RWPE2 (cell line): ENCODE measurements at regions not wholly inside any gene's neighbourhood (a gene's known extent, or its start where the extent isn't known, plus 50 kb on each side); places are given as distances from the start of the nearest gene placed in this dataset.
A peak's percentile ranks its signal among the peaks of the same experiment; 100 is the strongest.

Experiments
- ATAC-seq: fragments of 200-7000 bp; cut with Tn5 transposase; 3 replicates; pipeline ENCODE4 v1.9.1; 2021; ENCODE audit warnings: low read depth
- DNase-seq: peaks from one replicate; pipeline ENCODE4 v3.0.0-alpha.2; 2020; ENCODE audit warnings: low spot score
- H3K27ac ChIP-seq: fragments of 450-650 bp; 2 replicates; pipeline ENCODE4 v1.5.1; 2017; ENCODE audit warnings: mild to moderate bottlenecking; ENCODE audit not compliant: poor library complexity, severe bottlenecking
- H3K27me3 ChIP-seq: fragments of 250-450 bp; sonication (Bioruptor Pico); 2 replicates; pipeline ENCODE4 v1.5.1; 2021; ENCODE audit warnings: mild to moderate bottlenecking, moderate library complexity; ENCODE audit not compliant: insufficient read depth, poor library complexity, severe bottlenecking
- H3K36me3 ChIP-seq: fragments of 250-450 bp; sonication (Bioruptor Pico); 2 replicates; pipeline ENCODE4 v1.5.1; 2020; ENCODE audit warnings: low read depth, mild to moderate bottlenecking, moderate library complexity
- H3K4me1 ChIP-seq: fragments of 250-450 bp; sonication (Bioruptor Pico); 2 replicates; pipeline ENCODE4 v1.5.1; 2021; ENCODE audit warnings: mild to moderate bottlenecking, moderate library complexity; ENCODE audit not compliant: insufficient read depth, poor library complexity, severe bottlenecking
- H3K4me3 ChIP-seq: fragments of 250-450 bp; sonication (Bioruptor Pico); 2 replicates; pipeline ENCODE4 v1.5.1; 2021; ENCODE audit warnings: mild to moderate bottlenecking, moderate library complexity; ENCODE audit not compliant: severe bottlenecking
- H3K9me3 ChIP-seq: fragments of 250-450 bp; sonication (Bioruptor Pico); 2 replicates; pipeline ENCODE4 v1.5.1; 2021; ENCODE audit warnings: mild to moderate bottlenecking, moderate library complexity; ENCODE audit not compliant: severe bottlenecking
- TF ChIP-seq, protein P1 (sequence below): fragments of 450-650 bp; IDR thresholded peaks from one replicate; pipeline ENCODE4 v1.5.1; 2017; ENCODE audit warnings: mild to moderate bottlenecking, moderate library complexity; ENCODE audit not compliant: poor library complexity, severe bottlenecking

DNA sequence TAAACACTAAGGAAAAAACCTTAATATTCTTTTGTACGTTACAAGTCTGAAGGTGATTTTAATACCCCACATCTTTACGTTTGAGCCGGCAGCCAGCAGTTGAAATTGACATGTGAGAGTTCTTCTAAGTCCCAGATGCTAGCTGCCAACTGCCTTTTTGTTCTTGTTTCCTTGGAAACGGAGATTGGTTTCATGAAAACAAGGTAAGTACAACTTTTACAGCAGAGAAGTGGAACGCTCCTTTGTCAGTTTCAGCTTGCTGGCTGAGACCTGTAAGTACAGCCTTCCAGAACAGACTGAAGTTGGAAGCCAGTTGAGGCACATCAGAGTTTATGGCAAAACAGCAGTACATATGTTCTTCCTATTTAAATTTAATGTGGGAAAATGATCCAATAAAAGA lies 1018.4 kb upstream of the ARRDC3 start:
- no peak for ATAC-seq
- Histone ChIP-seq H3K36me3 (no peaks in the 10 kb centered on the region), H3K27me3 (no peaks in the 10 kb centered on the region), H3K27ac (no peak overlapping the region), H3K9me3 (no peaks in the 10 kb centered on the region), H3K4me3 (no peak overlapping the region), H3K4me1 (no peaks in the 10 kb centered on the region)
- TF ChIP-seq, protein P1, sequence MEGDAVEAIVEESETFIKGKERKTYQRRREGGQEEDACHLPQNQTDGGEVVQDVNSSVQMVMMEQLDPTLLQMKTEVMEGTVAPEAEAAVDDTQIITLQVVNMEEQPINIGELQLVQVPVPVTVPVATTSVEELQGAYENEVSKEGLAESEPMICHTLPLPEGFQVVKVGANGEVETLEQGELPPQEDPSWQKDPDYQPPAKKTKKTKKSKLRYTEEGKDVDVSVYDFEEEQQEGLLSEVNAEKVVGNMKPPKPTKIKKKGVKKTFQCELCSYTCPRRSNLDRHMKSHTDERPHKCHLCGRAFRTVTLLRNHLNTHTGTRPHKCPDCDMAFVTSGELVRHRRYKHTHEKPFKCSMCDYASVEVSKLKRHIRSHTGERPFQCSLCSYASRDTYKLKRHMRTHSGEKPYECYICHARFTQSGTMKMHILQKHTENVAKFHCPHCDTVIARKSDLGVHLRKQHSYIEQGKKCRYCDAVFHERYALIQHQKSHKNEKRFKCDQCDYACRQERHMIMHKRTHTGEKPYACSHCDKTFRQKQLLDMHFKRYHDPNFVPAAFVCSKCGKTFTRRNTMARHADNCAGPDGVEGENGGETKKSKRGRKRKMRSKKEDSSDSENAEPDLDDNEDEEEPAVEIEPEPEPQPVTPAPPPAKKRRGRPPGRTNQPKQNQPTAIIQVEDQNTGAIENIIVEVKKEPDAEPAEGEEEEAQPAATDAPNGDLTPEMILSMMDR: no peak
- no peak for DNase-seq

DNA sequence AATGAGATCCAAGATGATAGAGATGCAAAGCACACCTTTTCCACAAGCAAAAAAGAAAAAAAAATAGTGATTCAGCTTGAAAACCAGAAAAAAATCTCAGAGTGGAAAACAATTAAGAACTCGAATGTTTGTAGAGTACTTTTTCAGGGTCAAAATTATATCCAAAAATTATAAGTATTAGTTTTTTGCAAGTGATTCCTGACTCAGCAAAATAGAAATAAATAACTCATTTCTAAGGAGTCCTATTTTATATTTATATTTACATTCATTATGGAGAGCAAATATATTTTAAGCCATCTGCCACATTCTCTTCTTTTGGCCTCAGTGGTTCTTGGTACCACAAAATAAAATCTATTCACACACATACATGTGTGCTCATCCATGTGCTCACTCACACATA lies 1011.8 kb upstream of the ARRDC3 start:
- H3K4me3 ChIP-seq: no peak overlapping the region
- no peaks in the 10 kb centered on the region for H3K27me3 ChIP-seq
- DNase-seq (no peak), ATAC-seq (no peak)
- TF ChIP-seq, protein P1: no peak
- no peak overlapping the region for H3K27ac ChIP-seq
- no peaks in the 10 kb centered on the region for H3K4me1 ChIP-seq
- H3K36me3 ChIP-seq: no peaks in the 10 kb centered on the region
- no peaks in the 10 kb centered on the region for H3K9me3 ChIP-seq

DNA sequence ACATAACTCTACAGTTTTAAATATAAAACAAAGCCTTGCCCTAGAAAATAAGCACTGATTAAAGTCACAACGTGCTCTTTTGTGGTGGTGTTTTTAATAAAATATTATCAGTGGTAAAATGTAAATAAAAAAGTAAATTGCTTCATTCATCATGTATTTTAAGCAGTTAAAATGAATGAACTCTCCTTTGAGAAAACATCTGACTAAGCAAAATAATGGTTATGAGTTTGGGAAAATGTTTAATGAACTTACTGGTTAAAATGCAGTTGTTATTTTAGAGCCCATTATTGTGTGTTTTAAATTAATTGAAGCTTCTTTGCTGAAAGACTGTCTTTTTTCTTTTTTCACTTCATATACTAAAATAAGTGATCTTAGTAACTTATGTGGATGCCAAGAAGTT lies 1007.5 kb upstream of the ARRDC3 start:
- Histone ChIP-seq H3K27me3 (no peaks in the 10 kb centered on the region), H3K9me3 (no peaks in the 10 kb centered on the region), H3K4me1 (no peaks in the 10 kb centered on the region), H3K27ac (no peak overlapping the region), H3K36me3 (no peaks in the 10 kb centered on the region), H3K4me3 (no peak overlapping the region)
- TF ChIP-seq, protein P1: no peak
- no peak for DNase-seq
- no peak for ATAC-seq

- no peak for DNase-seq
- TF ChIP-seq, protein P1: no peak
- no peaks in the 10 kb centered on the region for H3K27me3 ChIP-seq
- no peak for ATAC-seq
- no peaks in the 10 kb centered on the region for H3K9me3 ChIP-seq
- no peak overlapping the region for H3K27ac ChIP-seq
- no peaks in the 10 kb centered on the region for H3K36me3 ChIP-seq
- H3K4me1 ChIP-seq: peaks cover 24% of the 10 kb centered on the region
- no peak overlapping the region for H3K4me3 ChIP-seq
These were observed 997.1 kb upstream of the ARRDC3 start for GRCh38 chr5:92380069-92380770.

- ATAC-seq (peak; percentile 95), DNase-seq (no peak)
- Histone ChIP-seq H3K27me3 (no peaks in the 10 kb centered on the region), H3K4me3 (no peak overlapping the region), H3K9me3 (no peaks in the 10 kb centered on the region), H3K36me3 (no peaks in the 10 kb centered on the region), H3K27ac (peak overlapping the region; percentile 35), H3K4me1 (peaks cover 24% of the 10 kb centered on the region)
- TF ChIP-seq, protein P1: no peak
These were observed 996.0 kb upstream of the ARRDC3 start for GRCh38 chr5:92378966-92379611.
